ENCODE measurements at regions not wholly inside any gene's neighbourhood (a gene's known extent, or its start where the extent isn't known, plus 50 kb on each side); places are given as distances from the start of the nearest gene placed in this dataset.

DNA sequence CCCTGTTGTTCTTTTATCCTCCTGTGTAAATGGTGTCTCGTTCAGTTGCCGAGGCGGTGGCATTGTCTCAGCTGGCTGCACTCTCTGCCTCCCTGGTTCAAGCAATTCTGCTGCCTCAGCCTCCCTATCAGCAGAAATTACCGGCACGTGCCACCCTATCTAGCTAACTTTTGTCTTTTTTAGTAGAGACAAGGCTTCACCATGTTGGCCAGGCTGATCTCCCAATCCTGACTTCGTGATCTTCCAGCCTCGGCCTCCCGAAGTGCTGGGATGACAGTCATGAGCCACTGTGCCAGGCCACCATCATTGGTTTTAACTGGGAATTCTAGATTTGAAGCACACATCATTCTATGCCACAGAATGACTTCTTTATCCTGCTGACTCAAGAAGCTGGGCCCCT, 175.3 kb upstream of the ALG10B start:
- DNase-seq, result no peak

DNA sequence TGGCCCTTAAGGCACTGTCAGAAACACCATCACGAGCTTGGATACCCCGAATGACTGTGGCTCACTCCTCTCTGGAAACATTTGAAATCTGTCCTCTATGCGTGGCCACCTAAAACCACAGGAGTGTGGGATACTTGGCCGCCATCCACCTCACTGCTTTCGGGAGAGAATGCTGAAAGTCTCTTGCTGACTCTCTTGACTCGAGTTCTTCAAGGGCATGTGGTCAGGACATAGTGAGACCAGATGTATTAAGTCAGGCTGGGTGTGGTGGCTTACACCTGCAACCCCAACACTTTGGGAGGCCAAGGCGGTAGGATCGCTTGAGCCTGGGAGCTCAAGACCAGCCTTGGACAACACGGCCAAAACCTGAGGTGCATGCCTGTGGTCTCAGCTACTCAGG, 174.7 kb upstream of the ALG10B start:
- DNase-seq, result no peak

DNA sequence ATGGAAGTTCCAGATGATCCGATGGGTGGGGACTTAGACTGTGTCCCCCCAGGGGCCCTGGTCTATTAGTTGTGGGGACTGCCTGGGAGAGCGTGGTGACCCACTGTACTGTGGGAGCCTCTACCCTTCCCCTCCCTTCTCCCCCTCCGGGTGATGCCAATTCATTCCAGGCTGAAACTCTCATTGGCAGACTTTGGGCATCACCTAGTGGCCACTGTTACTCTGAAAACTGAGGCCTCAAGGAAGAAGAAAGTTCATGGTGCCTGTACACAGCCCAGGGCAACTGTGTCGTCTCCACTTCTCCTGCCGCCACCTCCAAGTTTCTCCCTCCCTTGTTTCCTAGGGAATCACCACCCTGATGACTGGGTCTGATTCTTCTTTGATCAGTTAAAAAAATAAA, 173.6 kb upstream of the ALG10B start:
- DNase-seq, result no peak

DNA sequence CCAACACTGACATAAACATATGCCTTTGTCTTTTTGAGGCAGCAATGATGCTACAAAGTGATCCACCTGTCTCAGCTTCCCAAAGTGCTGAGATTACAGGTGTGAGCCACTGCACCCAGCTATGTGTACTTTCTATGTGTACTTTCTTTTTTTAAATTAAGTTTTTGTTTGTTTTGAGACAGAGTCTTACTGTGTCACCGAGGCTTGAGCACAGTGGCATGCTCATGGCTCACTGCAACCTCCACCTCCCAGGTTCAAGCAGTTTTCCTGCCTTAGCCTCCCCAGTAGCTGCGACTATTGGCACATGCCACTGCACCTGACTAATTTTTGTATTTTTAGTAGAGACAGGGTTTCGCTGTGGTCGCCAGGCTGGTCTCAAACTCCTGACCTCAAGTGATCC, 172.5 kb upstream of the ALG10B start:
- no peak for DNase-seq

DNA sequence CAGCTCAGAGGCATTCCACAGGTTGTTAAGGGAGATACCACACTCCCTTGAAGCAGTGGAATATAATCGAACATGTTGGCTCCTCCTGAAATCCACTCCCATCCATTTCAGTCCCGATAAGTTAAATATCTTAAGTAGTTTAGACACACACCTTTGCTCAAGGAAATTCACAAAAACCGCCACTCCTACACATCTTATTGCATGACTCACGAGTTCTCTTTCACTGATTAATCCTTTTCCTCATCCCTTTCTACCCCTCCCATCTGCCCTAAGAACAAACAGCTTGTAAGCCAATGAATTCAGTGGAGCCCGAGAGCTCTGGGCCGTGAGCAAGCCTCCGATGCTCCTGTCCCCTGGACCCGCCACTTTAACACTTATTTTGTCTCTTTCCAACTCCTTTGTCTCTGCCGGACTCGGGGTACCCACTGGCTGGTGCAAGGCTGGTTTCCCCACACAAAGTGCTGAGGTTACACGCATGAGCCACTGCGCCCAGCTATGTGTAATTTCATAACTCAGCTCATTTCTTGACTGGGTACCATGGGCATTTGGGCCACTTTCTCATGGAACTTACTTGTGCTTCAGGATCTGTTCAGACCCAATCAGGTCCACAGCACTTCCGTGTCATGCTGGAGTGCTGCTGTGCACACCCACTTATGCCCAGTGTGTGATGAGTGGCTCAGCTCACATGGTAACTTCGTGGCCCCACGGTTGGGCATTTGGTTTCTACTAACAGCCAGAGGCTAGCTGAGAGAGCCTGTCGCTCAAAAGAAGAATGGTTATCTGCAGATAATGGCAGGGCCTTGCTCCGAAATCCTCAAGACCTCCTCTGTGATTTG, 171.8 kb upstream of the ALG10B start:
- no peak for DNase-seq

DNA sequence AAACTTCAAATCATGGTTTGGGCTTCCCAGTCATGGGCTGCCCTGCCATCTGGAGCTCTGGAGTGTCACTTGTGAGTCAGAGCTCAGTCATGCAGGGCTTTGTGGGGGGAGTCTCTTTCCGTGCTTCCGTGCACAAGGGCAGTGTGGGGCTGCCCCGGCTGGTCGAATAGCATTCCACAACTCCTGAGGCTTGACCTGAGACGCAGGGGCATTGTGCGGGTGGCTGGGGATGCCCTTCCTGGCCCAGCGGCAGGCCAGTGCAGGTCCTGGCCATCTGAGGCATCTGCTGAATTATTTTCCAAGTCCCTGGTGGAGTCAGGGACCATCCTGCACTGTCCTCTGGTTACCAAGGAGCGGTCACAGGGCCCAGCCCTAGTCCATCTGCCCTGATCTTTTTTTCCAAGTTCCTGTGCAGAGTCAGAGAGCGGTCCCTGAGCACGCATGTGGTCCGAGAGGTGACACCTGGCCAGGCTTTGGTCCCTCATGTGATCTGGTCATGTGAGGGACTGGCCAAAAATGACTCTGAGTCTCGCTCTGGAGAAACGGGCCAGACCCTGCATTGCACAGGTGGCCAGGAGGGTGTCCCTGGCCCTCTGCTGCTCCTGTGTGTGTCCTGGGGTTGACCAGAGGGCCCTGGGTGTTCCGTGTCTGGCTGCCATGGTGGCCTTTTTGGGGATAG, 167.0 kb upstream of the ALG10B start:
- DNase-seq, result no peak

DNA sequence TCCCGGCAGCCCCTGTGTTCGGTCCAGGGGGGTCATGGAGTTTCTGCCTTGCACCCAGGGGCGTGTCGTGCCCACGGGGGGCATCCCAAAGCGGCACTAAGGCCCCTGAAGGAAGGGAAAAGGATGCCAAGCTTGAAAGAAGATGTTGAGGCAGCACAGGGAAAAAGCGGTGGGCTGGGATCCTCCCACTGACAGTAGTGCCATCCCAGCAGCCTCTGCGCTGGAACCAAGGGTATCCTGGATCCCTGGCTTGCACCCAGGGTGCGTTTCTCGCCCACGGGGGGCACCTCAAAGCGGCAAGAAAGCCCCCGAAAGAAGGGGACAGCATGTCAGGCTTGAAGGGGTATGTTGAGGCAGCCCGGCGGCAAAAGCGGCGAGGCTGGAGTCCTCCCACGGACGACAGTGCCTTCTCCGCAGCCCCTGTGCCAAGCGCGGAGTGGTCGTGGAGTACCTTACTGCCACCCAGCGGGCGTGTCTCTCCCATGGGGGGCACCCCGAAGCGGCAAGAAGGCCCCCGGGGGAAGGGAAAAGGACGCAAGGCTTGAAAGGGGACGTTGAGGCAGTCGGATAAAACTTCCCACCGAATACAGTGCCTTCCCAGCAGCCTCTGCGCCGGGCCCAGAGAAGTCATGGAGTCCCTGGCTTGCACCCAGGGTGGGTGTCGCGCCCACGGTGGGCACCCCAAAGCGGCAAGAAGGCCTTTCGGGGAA, 164.4 kb upstream of the ALG10B start:
- no peak for DNase-seq

DNA sequence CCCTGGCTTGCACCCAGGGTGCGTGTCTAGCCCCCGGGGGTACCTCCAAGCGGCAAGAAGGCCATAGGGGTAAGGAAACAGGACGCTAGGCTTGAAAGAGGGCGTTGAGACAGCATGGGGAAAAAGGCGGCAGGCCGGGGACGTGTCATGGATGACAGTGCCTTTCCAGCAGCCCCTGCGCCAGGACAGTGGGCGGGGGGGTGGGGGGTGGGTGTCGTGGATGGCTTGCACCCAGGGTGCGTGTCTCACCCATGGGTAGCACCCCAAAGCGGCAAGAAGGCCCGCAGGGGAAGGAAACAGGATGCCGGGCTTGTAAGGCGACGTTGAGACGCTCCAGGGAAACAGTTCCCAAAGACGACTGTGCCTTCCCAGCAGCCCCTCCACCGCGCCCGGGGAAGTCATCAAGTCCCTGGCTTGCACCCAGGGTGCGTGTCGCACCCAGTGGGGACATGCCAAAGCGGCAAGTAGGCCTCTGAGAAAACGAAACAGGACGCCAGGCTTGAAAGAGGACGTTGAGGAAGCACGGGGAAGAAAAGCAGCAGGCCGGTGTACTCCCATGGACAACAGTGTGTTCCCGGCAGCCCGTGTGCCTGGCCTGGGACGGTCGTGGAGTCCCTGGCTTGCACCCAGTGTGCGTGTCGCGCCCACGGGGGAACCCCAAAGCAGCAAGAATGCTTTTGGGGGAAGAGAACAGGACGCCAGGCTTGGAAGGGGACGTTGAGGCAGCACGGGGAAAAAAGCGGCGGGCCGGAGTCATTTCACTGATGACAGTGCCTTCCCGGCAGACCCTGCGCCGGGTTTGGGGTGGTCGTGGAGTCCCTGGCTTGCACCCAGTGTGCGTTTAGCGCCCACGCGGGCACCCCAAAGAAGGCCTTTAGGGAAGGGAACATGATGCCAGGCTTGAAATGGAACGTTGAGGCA, 163.5 kb upstream of the ALG10B start:
- no peak for DNase-seq

DNA sequence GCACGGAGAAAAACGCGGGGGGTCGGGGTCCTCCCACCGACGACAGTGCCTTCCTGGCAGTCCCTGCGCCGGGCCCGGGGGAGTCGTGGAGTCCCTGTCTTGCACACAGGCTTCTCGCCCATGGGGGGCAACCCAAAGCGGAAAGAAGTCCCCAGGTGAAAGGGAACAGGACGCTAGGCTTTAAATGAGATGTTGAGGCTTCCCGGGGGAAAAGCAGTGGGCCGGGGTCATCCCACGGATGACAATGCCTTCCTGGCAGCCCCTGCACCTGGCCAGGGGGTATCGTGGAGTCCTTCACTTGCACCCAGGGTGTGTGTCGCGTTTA, 162.9 kb upstream of the ALG10B start:
- DNase-seq, result no peak

DNA sequence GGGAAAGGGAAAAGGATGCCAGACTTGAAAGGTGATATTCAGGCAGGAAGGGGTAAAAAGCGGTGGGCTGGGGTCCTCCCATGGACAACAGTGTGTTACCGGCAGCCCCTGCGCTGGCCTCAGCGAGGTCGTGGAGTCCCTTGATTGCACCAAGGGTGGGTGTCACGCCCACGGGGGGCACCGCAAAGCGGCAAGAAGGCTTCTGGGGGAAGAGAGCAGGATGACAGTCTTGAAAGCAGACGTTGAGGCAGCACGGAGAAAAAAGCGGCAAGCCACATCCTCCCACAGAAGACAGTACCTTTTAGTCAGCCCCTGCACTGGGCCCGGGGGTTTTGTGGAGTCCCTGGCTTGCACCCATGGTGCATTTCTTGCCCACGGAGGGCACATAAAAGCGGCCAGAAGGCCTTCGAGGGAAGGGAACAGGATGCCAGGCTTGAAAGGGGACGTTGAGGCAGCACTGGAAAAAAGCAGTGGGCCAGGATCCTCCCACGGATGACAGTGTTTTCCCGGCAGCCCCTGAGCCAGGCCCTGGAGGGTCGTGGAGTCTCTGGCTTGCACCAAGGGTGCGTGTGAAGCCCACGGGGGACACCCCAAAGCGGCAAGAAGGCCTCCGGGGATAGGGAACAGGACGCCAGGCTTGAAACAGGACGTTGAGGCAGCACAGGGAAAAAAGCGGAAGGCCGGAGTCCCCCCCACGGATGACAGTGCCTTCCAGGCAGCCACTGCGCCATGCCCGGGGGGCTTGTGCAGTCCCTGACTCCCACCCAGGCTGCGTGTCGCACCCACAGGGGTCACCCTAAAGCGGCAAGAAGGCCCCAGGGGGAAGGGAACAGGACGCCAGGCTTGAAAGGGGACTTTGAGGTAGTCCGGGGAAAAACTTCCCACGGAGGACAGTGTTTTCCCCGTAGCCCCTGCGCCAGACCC, 162.2 kb upstream of the ALG10B start:
- DNase-seq, result no peak

DNA sequence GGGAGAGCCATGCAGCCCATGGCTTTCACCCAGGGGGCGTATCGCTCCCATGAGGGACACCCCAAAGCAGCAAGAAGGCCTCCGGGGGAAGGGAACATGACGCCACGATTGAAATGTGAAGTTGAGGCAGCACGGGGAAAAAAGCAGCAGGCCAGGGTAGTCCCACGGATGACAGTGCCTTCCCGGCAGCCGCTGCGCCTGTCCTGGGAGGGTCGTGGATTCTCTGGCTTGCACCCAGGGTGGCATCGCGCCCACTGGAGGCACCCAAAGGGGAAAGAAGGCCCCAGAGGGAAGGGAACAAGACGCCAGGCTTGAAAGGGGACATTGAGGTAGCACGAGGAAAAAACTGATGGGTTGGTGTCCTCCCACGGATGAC, 161.6 kb upstream of the ALG10B start:
- no peak for DNase-seq

DNA sequence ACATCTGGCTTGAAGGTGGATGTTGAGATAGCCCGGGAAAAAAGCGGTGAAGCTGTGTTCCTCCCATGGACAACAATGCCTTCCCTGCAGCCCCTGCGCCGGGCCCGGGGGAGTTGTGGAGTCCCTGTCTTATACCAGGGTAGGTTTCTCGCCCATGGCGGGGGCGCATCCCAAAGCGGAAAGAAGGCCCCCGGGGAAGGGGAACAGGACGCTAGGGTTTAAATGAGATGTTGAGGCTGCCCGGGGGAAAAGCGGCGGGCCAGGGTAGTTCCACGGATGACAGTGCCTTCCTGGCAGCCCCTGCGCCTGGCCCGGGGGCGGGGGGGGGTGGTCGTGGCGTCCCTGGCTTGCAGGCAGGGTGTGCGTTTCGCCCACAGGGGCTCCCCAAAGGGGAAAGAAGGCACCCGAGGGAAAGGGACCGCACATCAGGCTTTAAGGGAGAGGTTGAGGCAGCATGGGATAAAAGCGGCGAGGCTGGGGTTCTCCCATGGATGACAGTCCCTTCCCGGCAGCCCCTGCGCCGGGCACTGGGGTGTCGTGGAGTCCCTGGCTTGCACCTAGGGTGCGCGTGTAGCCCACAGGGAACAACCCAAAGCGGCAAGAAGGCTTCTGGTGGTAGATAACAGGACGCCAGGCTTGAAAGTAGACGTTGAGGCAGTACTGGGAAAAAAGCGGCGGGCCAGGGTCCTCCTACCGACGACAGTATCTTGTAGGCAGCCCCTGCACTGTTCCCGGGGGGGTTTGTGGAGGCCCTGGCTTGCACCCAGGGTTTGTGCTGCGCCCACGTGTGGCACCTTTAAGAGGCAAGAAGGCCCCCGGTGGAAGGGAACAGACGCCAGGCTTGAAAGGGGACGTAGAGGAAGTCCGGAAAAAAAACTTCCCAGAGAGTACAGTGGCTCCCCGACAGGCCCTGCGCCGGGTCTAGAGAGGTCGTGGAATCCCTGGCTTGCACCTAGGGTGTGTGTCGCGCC, 160.8 kb upstream of the ALG10B start:
- DNase-seq, result no peak

DNA sequence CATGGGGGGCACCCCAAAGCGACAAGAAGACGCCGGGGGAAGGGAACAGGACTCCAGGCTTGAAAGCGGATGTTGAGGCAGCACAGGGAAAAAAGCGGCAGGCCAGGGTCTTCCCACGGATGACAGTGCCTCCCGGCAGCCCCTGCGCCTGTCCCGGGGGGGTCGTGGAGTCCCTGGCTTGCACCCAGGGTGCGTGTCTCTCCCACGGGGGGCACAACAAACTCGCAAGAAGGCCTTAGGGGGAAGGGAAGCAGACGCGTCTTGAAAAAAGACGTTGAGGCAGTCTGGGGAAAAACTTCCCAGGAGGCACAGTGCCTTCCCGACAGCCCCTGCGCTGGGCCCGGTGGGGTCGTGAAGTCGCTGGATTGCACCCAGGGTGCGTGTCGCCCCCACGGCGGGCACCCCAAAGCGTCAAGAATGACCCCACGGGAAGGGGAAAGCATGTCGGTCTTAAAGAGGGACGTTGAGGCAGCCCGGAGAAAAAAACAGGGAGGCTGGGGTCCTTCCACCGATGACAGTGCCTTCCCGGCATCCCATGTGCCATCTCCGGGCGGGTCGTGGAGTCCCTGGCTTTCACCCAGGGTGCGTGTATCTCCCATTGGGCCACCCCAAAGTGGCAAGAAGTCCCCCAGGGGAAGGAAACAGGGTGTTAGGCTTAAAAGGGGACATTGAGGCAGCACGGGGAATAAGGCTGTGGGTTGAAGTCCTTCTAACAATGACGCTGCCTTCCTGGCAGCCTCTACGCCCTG, 159.9 kb upstream of the ALG10B start:
- DNase-seq, result no peak

DNA sequence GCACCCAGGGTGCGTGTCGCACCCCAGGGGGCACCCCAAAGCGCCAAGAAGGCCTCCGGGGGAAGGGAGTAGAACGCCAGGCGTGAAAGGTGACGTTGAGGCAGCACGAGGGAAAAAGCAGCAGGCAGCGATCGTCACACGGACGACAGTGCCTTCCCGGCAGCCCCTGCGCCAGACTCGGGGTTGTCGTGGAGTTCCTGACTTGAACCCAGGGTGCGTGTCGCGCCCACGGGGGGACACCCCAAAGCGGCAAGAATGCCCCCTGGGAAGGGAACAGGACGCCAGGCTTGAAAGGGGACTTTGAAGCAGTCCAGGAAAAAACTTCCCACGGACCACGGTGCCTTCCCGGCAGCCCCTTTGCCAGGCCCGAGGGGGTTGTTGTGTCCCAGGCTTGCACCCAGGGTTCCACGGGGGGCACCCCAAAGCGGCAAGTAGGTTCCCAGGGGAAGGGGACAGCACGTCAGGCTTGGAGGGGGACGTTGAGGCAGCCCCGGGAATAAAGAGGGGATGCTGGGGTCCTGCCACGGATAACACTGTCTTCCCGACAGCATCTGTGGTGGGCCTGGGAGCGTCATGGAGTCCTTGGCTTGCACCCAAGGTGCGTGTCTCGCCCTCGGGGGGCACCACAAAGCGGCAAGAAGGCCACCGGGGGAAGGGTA, 159.2 kb upstream of the ALG10B start:
- DNase-seq, result no peak

DNA sequence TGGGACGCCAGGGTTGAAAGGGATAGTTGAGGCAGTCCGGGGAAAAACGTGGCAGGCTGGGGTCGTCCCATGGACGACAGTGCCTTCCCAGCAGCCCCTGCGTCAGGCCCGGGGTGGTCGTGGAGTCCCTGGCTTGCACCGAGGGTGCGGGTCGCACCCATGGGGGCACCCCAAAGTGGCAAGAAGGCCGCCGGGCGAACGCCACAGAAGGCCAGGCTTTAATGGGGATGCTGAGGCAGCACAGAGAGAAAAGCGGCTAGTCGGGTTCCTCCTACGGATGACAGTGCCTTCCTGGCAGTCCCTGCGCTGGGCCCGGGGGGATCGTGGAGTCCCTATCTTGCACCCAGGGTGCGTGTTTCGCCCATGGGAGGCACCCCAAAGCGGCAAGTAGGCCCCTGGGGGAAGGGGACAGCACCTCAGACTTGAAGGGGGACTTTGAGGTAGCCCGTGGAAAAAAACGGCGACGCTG, 158.6 kb upstream of the ALG10B start:
- no peak for DNase-seq

DNA sequence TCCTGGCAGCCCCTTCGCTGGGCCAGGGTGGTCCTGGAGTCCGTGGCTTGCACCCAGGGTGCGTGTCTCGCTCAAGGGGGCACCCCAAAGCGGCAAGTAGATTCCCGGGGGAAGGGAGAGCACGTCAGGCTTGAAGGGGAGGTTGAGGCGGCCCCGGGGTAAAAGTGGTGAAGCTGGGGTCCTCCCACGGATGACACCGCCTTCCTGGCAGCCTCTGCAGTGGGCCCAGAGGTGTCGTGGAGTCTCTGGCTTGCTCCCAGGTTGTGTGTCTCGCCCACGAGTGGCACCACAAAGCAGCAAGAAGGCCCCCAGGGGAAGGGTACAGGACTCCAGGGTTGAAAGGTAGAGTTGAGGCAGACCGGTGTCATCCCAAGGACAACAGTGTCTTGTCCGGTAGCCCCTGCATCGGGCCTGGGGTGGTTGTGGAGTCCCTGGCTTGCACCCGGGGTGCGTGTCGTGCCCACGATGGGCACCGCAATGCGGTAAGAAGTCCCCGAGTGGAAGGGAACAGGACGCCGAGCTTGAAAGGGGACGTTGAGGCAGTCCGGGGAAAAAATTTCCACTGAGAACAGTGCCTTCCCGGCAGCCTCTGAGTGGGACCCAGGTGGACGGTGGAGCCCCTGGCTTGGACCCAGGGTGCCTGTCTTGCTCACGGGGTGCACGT, 158.0 kb upstream of the ALG10B start:
- no peak for DNase-seq

DNA sequence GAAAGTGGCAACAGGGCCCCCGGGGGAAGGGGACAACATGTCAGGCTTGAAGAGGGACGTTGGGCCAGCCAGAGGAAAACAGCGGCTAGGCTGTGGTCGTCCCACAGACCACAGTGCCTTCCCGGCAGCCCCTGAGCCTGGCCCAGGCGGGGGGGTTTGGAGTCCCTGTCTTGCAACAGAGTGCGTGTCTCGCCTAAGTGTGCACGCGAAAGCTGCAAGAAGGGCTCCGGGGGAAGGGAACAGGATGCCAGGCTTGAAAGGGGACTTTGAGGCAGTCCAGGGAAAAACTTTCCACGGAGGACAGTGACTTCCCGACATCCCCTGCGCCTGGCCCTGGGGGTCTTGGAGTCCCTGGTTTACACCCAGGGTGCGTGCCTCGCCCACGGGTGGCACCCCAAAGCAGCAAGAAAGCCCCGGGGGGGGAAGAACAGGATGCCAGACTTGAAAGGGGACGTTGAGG, 157.5 kb upstream of the ALG10B start:
- DNase-seq, result no peak

DNA sequence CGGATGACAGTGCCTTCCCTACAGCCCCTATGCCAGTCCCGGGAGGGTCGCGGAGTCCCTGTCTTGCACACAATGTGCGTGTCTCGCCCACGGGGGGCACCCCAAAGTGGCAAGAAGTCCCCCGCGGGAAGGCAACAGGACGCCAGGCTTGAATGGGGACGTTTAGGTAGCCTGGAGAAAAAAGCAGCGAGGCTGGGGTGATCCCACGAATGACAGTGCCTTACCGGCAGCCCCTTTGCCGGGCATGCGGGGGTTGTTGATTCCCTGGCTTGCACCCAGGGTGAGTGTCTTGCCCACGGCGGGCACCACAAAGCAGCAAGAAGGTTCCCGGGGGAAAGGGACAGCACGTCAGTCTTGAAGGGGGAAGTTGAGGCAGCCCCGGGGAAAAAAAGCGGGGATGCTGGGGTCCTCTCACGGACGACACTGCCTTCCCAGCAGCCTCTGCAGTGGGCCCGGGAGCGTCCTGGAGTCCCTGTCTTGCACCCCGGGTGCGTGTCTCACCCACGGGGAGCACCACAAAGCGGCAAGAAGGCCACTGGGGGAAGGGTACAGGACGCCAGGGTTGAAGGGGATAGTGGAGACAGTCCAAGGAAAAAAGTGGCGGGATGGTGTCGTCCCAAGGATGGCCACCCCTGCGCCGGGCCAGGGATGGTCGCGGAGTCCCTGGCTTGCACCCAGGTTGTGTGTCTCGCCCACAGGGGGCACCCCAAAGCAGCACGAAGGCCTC, 156.8 kb upstream of the ALG10B start:
- DNase-seq, result no peak

Measured in femur (tissue), 1 donor.